OCI-LY1 (cell line): ENCODE measurements at regions not wholly inside any gene's neighbourhood (a gene's known extent, or its start where the extent isn't known, plus 50 kb on each side); places are given as distances from the start of the nearest gene placed in this dataset.

Experiments used
- H2AFZ ChIP-seq: fragments of 200-600 bp; sonication (generic), shearing (Covaris generic); 2 replicates; pipeline ENCODE4 v1.6.0; 2014; ENCODE audit warnings: antibody characterized with exemption, mild to moderate bottlenecking, low read length
- H3F3A ChIP-seq: fragments of 200-600 bp; sonication (generic), shearing (Covaris generic); 2 replicates; pipeline ENCODE4 v1.6.0; 2014; ENCODE audit warnings: mild to moderate bottlenecking, antibody characterized with exemption, low read length, moderate library complexity; ENCODE audit not compliant: insufficient read depth
- H3K27ac ChIP-seq: fragments of 200-600 bp; sonication (generic); 2 replicates; pipeline ENCODE4 v1.5.1; 2014; ENCODE audit warnings: low read length, mixed run types, mild to moderate bottlenecking, low read depth; ENCODE audit not compliant: poor library complexity, severe bottlenecking
- H3K27me3 ChIP-seq: fragments of 200-600 bp; sonication (generic); 2 replicates; pipeline ENCODE4 v1.6.0; 2014; ENCODE audit warnings: antibody characterized with exemption, mild to moderate bottlenecking, low read length, moderate library complexity; ENCODE audit not compliant: insufficient read depth
- H3K36me3 ChIP-seq: fragments of 200-600 bp; sonication (generic); 2 replicates; pipeline ENCODE4 v1.6.1; 2014; ENCODE audit warnings: mild to moderate bottlenecking, antibody characterized with exemption, low read length, moderate library complexity, mixed read lengths; ENCODE audit not compliant: insufficient read depth
- H3K4me1 ChIP-seq: fragments of 200-600 bp; sonication (generic); 2 replicates; pipeline ENCODE4 v1.5.1; 2014; ENCODE audit warnings: mild to moderate bottlenecking, low read length, moderate library complexity; ENCODE audit not compliant: insufficient read depth, severe bottlenecking
- H3K4me2 ChIP-seq: fragments of 200-600 bp; sonication (generic), shearing (Covaris generic); 2 replicates; pipeline ENCODE4 v1.6.1; 2014; ENCODE audit warnings: low read length
- H3K4me3 ChIP-seq: fragments of 200-600 bp; sonication (generic); 2 replicates; pipeline ENCODE4 v1.5.1; 2014; ENCODE audit warnings: low read length, low read depth, mild to moderate bottlenecking, mixed read lengths; ENCODE audit not compliant: poor library complexity, severe bottlenecking
- H3K79me2 ChIP-seq: fragments of 200-600 bp; shearing (Covaris generic); 2 replicates; pipeline ENCODE4 v1.6.1; 2016; ENCODE audit warnings: mixed run types, low read length, mixed read lengths; ENCODE audit not compliant: insufficient read depth
- H3K9ac ChIP-seq: fragments of 200-600 bp; sonication (generic), shearing (Covaris generic); 2 replicates; pipeline ENCODE4 v1.6.1; 2014; ENCODE audit warnings: mild to moderate bottlenecking, low read length, mixed read lengths
- H3K9me2 ChIP-seq: fragments of 200-600 bp; sonication (generic), shearing (Covaris generic); 2 replicates; pipeline ENCODE4 v1.6.1; 2014; ENCODE audit warnings: low read depth, mild to moderate bottlenecking, low read length, mixed read lengths
- H3K9me3 ChIP-seq: fragments of 200-600 bp; shearing (Covaris generic); 2 replicates; pipeline ENCODE4 v1.6.1; 2014; ENCODE audit warnings: low read length, mixed read lengths
- H4K20me1 ChIP-seq: fragments of 200-600 bp; sonication (generic), shearing (Covaris generic); 2 replicates; pipeline ENCODE4 v1.6.0; 2016; ENCODE audit warnings: mild to moderate bottlenecking, low read length; ENCODE audit not compliant: insufficient read depth
- EZH2 ChIP-seq: fragments of 200-600 bp; sonication (generic), shearing (Covaris generic); IDR thresholded peaks from 2 replicates; pipeline ENCODE4 v1.8.0; 2017; ENCODE audit warnings: borderline replicate concordance, mixed run types, mild to moderate bottlenecking, antibody characterized with exemption, low read length, moderate library complexity, mixed read lengths
- TF ChIP-seq, protein P1 (sequence below): fragments of 200-600 bp; sonication (generic), shearing (Covaris generic); IDR thresholded peaks from 2 replicates; pipeline ENCODE4 v1.5.1; 2017; ENCODE audit warnings: mild to moderate bottlenecking, antibody characterized with exemption, low read length, moderate library complexity, mixed read lengths

DNA sequence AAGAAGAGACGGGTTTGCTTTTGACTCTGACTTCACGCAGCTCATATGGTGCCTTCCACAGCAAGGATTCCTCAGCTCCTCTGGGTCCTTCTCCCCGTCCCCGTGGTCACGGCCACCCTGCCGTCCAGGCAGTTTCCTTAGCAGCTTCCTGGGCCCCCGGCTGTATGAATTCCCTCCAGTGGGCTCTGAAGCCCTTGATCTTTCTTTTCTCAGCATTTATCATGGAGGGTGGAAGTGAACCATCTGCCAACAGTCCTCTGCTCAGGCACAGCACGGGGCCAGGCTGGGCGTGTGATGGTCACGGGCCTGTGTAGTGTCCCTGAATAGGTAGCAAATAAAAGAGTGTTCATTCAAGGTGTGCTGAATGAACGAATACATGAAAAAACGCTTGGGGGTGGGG is 782.4 kb downstream of the BRD1 start:
- Histone ChIP-seq H3K27me3 (no peaks in the 10 kb centered on the region), H2AFZ (no peak overlapping the region), H3K4me3 (no peak overlapping the region), H3K27ac (no peak overlapping the region), H3K9ac (no peak overlapping the region), H3K36me3 (no peaks in the 10 kb centered on the region), H3K4me2 (no peak overlapping the region), H3K9me3 (no peaks in the 10 kb centered on the region), H4K20me1 (no peaks in the 10 kb centered on the region), H3F3A (no peaks in the 10 kb centered on the region), H3K9me2 (no peaks in the 10 kb centered on the region), H3K79me2 (no peaks in the 10 kb centered on the region), H3K4me1 (no peaks in the 10 kb centered on the region)
- TF ChIP-seq EZH2: no peak
- TF ChIP-seq, protein P1, sequence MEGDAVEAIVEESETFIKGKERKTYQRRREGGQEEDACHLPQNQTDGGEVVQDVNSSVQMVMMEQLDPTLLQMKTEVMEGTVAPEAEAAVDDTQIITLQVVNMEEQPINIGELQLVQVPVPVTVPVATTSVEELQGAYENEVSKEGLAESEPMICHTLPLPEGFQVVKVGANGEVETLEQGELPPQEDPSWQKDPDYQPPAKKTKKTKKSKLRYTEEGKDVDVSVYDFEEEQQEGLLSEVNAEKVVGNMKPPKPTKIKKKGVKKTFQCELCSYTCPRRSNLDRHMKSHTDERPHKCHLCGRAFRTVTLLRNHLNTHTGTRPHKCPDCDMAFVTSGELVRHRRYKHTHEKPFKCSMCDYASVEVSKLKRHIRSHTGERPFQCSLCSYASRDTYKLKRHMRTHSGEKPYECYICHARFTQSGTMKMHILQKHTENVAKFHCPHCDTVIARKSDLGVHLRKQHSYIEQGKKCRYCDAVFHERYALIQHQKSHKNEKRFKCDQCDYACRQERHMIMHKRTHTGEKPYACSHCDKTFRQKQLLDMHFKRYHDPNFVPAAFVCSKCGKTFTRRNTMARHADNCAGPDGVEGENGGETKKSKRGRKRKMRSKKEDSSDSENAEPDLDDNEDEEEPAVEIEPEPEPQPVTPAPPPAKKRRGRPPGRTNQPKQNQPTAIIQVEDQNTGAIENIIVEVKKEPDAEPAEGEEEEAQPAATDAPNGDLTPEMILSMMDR: no peak

DNA sequence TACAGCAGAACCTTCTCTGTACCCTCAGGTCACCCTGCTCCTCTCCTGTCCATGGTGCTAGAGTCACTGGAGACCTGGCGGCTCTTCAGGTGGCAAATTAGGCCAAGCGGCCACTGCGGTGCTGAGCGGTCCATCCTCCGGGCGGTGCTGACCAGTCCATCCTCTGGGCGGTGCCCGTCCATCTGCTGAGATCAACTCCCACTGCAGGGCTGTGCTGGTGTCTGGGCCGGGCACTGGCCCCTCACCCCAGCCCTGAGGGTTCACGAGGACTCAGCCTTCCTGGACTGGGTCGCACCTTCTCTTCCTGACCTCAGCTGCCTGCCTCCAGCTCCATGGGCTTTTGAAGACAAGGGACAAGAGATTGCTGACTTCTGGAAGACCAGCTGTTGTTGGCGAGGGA is 782.9 kb downstream of the BRD1 start:
- Histone ChIP-seq H3K4me3 (no peak overlapping the region), H3K27ac (no peak overlapping the region), H3K4me1 (no peaks in the 10 kb centered on the region), H3F3A (no peaks in the 10 kb centered on the region), H3K27me3 (no peaks in the 10 kb centered on the region), H3K9me3 (no peaks in the 10 kb centered on the region), H3K36me3 (no peaks in the 10 kb centered on the region), H3K9me2 (no peaks in the 10 kb centered on the region), H4K20me1 (no peaks in the 10 kb centered on the region), H3K79me2 (no peaks in the 10 kb centered on the region), H3K9ac (no peak overlapping the region), H2AFZ (no peak overlapping the region), H3K4me2 (no peak overlapping the region)
- TF ChIP-seq EZH2: no peak

DNA sequence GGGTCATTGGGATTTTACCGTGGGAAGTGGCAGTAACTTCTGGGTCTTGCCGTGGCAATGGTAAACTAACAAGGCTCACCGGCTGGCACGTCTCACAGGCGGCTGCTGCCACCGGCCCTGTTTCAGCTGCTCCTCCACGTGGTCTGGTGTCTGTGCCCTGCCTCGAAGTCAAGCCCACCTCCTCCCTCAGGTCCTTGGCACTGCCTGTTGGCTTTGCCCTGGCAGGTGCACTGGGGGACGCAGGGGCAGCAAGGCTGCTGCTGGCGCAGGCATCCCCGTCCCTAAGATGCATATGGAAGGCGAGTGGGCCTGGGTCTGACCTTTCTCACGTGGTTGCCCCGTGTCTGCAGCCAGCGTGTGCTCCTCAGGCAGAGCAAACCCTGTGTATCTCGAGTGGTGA is 783.6 kb downstream of the BRD1 start:
- no peaks in the 10 kb centered on the region for H3K4me1 ChIP-seq
- no peaks in the 10 kb centered on the region for H3K27me3 ChIP-seq
- H4K20me1 ChIP-seq: no peaks in the 10 kb centered on the region
- no peak overlapping the region for H3K4me3 ChIP-seq
- H3F3A ChIP-seq: no peaks in the 10 kb centered on the region
- TF ChIP-seq EZH2: no peak
- TF ChIP-seq, protein P1: no peak
- H2AFZ ChIP-seq: no peak overlapping the region
- no peaks in the 10 kb centered on the region for H3K9me2 ChIP-seq
- no peaks in the 10 kb centered on the region for H3K36me3 ChIP-seq
- no peak overlapping the region for H3K4me2 ChIP-seq
- H3K9ac ChIP-seq: no peak overlapping the region
- no peaks in the 10 kb centered on the region for H3K79me2 ChIP-seq
- no peaks in the 10 kb centered on the region for H3K9me3 ChIP-seq
- H3K27ac ChIP-seq: no peak overlapping the region
